ENCODE measurements at regions not wholly inside any gene's neighbourhood (a gene's known extent, or its start where the extent isn't known, plus 50 kb on each side); places are given as distances from the start of the nearest gene placed in this dataset.
A peak's percentile ranks its signal among the peaks of the same experiment; 100 is the strongest.

DNA sequence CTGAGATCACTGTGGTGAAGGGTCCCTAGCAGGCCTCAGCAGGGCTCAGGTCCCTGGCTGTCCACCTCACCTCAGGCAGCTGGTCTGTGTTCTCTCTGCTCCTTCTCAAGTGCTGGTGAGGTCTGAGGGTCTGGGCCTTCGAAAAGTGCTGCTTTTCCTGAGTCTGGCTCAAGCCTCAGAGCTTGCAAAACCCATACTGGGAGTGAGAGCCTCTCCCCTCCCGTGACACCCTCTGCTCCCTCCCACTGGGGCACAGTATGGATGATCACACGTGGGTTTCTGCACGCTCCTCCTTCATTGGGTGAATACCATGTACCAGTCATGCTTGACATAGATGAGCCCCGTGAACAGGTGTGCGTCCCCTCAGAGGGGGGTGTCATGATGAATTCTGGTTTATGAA, 73.3 kb upstream of the WASF3 start:
- Histone ChIP-seq H3K27me3 (no peaks in the 10 kb centered on the region), H3K27ac (no peak overlapping the region), H3K9me3 (no peaks in the 10 kb centered on the region), H3K4me3 (no peak overlapping the region), H3K4me1 (no peaks in the 10 kb centered on the region), H3K36me3 (no peaks in the 10 kb centered on the region)
- ATAC-seq = no peak
- DNase-seq = no peak
- 40% methylated on average over 1 of the region's 6 CpGs for WGBS (ENCODE audit: insufficient coverage, low coverage, low lambda C conversion rate, missing lambda C conversion rate)
- intact Hi-C loops (cut with DNase I) = loop anchor here in 1 of 2 donors (10.0 kb wide), 1 partner anchor 309 kb away; no protein-coding TSS in a partner anchor
- TF ChIP-seq, protein P1, sequence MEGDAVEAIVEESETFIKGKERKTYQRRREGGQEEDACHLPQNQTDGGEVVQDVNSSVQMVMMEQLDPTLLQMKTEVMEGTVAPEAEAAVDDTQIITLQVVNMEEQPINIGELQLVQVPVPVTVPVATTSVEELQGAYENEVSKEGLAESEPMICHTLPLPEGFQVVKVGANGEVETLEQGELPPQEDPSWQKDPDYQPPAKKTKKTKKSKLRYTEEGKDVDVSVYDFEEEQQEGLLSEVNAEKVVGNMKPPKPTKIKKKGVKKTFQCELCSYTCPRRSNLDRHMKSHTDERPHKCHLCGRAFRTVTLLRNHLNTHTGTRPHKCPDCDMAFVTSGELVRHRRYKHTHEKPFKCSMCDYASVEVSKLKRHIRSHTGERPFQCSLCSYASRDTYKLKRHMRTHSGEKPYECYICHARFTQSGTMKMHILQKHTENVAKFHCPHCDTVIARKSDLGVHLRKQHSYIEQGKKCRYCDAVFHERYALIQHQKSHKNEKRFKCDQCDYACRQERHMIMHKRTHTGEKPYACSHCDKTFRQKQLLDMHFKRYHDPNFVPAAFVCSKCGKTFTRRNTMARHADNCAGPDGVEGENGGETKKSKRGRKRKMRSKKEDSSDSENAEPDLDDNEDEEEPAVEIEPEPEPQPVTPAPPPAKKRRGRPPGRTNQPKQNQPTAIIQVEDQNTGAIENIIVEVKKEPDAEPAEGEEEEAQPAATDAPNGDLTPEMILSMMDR (IDR thresholded peaks at IDR 0.05) = no peak
- TF ChIP-seq POLR2A (IDR thresholded peaks at IDR 0.05) = no peak

DNA sequence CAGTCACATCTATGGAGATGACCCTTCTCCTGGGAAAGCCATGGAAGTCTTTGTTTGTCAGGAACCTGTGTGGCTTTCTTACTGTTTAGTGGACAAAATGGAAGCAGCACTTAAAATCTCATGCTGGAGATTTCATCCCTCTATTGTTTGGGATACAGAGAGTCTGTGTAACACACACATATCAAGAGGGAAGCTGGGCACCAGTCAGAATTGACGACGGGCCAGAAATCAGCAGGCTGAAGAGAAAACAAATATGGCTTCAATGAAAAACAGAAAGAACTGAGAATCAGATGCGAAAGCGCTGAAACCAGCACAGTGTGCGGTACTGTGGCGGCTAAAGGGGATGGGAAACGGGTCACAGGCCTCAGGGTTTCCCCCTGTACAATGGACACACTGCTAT, 72.2 kb upstream of the WASF3 start:
- no peak for TF ChIP-seq POLR2A (IDR thresholded peaks at IDR 0.05)
- TF ChIP-seq, protein P1 (IDR thresholded peaks at IDR 0.05) = no peak
- H3K27me3 ChIP-seq = no peaks in the 10 kb centered on the region
- H3K4me3 ChIP-seq = no peak overlapping the region
- H3K27ac ChIP-seq = no peak overlapping the region
- no peaks in the 10 kb centered on the region for H3K36me3 ChIP-seq
- no peak for DNase-seq
- 67% methylated on average over 7 of the region's 7 CpGs for WGBS (ENCODE audit: insufficient coverage, low coverage, low lambda C conversion rate, missing lambda C conversion rate)
- intact Hi-C loops (cut with DNase I) = loop anchor here in 1 of 2 donors (10.0 kb wide), 1 partner anchor 310 kb away; no protein-coding TSS in a partner anchor
- H3K4me1 ChIP-seq = no peaks in the 10 kb centered on the region
- ATAC-seq = no peak
- no peaks in the 10 kb centered on the region for H3K9me3 ChIP-seq

DNA sequence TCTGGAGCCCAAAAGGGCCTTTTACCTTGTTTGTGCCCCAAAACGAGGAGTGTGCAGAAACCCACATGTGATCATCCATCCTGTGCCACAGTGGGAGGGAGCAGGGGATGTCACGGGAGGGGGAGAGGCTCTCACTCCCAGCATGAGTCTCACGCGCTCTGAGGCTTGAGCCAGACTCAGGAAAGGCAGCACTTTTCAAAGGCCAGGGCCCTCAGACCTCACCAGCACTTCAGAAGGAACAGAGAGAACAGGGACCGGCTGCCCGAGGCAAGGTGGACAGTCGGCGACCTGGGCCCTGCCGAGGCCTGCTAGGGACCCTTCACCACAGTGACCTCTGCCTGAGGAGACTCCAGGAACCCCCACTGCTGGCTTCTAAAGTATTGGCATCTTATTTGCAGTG, 71.7 kb upstream of the WASF3 start:
- DNase-seq (no peak), ATAC-seq (no peak)
- 45% methylated on average over 5 of the region's 9 CpGs for WGBS (ENCODE audit: insufficient coverage, low coverage, low lambda C conversion rate, missing lambda C conversion rate)
- Histone ChIP-seq H3K27ac (no peak overlapping the region), H3K27me3 (no peaks in the 10 kb centered on the region), H3K36me3 (no peaks in the 10 kb centered on the region), H3K4me3 (no peak overlapping the region), H3K4me1 (no peaks in the 10 kb centered on the region), H3K9me3 (no peaks in the 10 kb centered on the region)
- no peak for TF ChIP-seq POLR2A (IDR thresholded peaks at IDR 0.05)
- TF ChIP-seq, protein P1 (IDR thresholded peaks at IDR 0.05) = no peak
- intact Hi-C loops (cut with DNase I) = loop anchor here in 1 of 2 donors (10.0 kb wide), 1 partner anchor 311 kb away; no protein-coding TSS in a partner anchor

DNA sequence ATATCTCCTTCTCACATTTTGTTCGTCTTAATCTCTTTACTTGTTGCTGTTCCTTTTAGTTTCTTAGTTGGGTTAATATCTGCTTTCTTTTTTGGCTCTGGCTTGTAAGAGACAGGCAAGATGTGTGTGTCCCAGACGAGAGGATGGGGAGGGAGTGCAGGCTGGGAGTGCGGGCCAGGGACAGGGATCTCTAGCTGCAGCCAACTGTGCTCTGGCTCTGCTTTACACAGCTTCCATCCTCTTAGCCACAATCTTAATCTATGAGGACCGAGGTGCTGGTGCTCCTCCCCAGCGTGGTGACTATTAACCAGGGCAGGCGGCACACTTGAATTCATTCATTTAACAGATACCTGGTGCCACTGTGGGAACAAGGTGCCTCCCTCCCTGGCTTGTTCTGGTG, 70.9 kb upstream of the WASF3 start:
- DNase-seq (no peak), ATAC-seq (peak in 1 of 4 donors; percentile 7)
- no peak for TF ChIP-seq POLR2A (IDR thresholded peaks at IDR 0.05)
- TF ChIP-seq, protein P1 (IDR thresholded peaks at IDR 0.05) = no peak
- Histone ChIP-seq H3K4me3 (no peak overlapping the region), H3K9me3 (no peaks in the 10 kb centered on the region), H3K27ac (no peak overlapping the region), H3K27me3 (no peaks in the 10 kb centered on the region), H3K36me3 (no peaks in the 10 kb centered on the region), H3K4me1 (no peaks in the 10 kb centered on the region)
- intact Hi-C loops (cut with DNase I) = loop anchor here in 1 of 2 donors (10.0 kb wide), 1 partner anchor 312 kb away; no protein-coding TSS in a partner anchor
- 34% methylated on average over 4 of the region's 6 CpGs for WGBS (ENCODE audit: insufficient coverage, low coverage, low lambda C conversion rate, missing lambda C conversion rate)

DNA sequence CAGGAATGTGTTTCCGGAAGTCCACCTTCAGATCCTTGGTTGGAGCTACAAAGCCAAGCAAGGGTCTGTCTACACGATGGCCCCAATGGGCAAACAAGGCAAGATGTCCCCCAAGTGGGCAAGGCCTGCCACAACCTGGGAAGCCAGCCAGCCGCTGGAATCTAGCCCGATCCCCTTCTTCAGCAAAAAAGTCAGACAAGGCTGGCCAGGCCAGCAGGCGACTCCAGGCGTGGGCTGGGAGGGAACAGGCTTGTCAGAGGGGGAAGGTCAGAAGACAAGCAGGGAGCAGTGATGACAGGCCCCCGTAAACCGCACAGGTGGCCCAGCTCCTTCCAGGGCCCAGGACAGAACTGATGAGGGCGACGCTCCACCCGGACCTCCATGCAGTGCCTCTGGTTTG, 69.7 kb upstream of the WASF3 start:
- Histone ChIP-seq H3K4me1 (no peaks in the 10 kb centered on the region), H3K36me3 (no peaks in the 10 kb centered on the region), H3K9me3 (no peaks in the 10 kb centered on the region), H3K4me3 (no peak overlapping the region), H3K27ac (no peak overlapping the region), H3K27me3 (no peaks in the 10 kb centered on the region)
- intact Hi-C loops (cut with DNase I) = loop anchor here in 1 of 2 donors (10.0 kb wide), 1 partner anchor 313 kb away; no protein-coding TSS in a partner anchor
- 65% methylated on average over 2 of the region's 11 CpGs for WGBS (ENCODE audit: insufficient coverage, low coverage, low lambda C conversion rate, missing lambda C conversion rate)
- TF ChIP-seq, protein P1 (IDR thresholded peaks at IDR 0.05) = no peak
- no peak for TF ChIP-seq POLR2A (IDR thresholded peaks at IDR 0.05)
- DNase-seq (no peak), ATAC-seq (no peak)

Data from right lobe of liver (tissue), 6 donors.